ENCODE measurements at regions not wholly inside any gene's neighbourhood (a gene's known extent, or its start where the extent isn't known, plus 50 kb on each side); places are given as distances from the start of the nearest gene placed in this dataset.

GRCh38 chr21:27067226-27067625 is 100.3 kb upstream of the ADAMTS5 start:
- ChIA-PET POLR2A (no interaction called here), CTCF (no interaction called here)
- TF ChIP-seq CTCF (IDR thresholded peaks at IDR 0.05; ENCODE audit: low read depth, low read length), result no peak
- Histone ChIP-seq H3K27me3 (ENCODE audit: control insufficient read depth, insufficient read depth, low read length) (no peaks in the 10 kb centered on the region), H3K27ac (ENCODE audit: low read depth, low read length) (no peak overlapping the region), H3K4me3 (ENCODE audit: low read depth, low read length) (no peak overlapping the region), H3K9me3 (ENCODE audit: control insufficient read depth, insufficient read depth, low read length) (no peaks in the 10 kb centered on the region)
- no peak for DNase-seq (ENCODE audit: low read depth, low spot score)

- POLR2A ChIA-PET, result no interaction called here
- no peak overlapping the region for H3K4me3 ChIP-seq (ENCODE audit: low read depth, low read length)
- H3K27ac ChIP-seq (ENCODE audit: low read depth, low read length), result no peak overlapping the region
- H3K27me3 ChIP-seq (ENCODE audit: control insufficient read depth, insufficient read depth, low read length), result no peaks in the 10 kb centered on the region
- no peak for DNase-seq (ENCODE audit: low read depth, low spot score)
- no peak for TF ChIP-seq CTCF (IDR thresholded peaks at IDR 0.05; ENCODE audit: low read depth, low read length)
- no peaks in the 10 kb centered on the region for H3K9me3 ChIP-seq (ENCODE audit: control insufficient read depth, insufficient read depth, low read length)
- CTCF ChIA-PET, result no interaction called here
These were observed 95.6 kb upstream of the ADAMTS5 start for GRCh38 chr21:27062443-27062842.

GRCh38 chr21:27061770-27062169 is 94.9 kb upstream of the ADAMTS5 start:
- ChIA-PET POLR2A (no interaction called here), CTCF (no interaction called here)
- DNase-seq (ENCODE audit: low read depth, low spot score), result no peak
- no peak for TF ChIP-seq CTCF (IDR thresholded peaks at IDR 0.05; ENCODE audit: low read depth, low read length)
- no peaks in the 10 kb centered on the region for H3K9me3 ChIP-seq (ENCODE audit: control insufficient read depth, insufficient read depth, low read length)
- H3K27me3 ChIP-seq (ENCODE audit: control insufficient read depth, insufficient read depth, low read length), result no peaks in the 10 kb centered on the region
- no peak overlapping the region for H3K4me3 ChIP-seq (ENCODE audit: low read depth, low read length)
- no peak overlapping the region for H3K27ac ChIP-seq (ENCODE audit: low read depth, low read length)

GRCh38 chr21:27060190-27060589 is 93.3 kb upstream of the ADAMTS5 start:
- DNase-seq (ENCODE audit: low read depth, low spot score), result no peak

More at GRCh38 chr21:27060190-27060589, 93.3 kb upstream of the ADAMTS5 start:
- POLR2A ChIA-PET, result no interaction called here
- Histone ChIP-seq H3K27me3 (ENCODE audit: control insufficient read depth, insufficient read depth, low read length) (no peaks in the 10 kb centered on the region), H3K4me3 (ENCODE audit: low read depth, low read length) (no peak overlapping the region), H3K9me3 (ENCODE audit: control insufficient read depth, insufficient read depth, low read length) (no peaks in the 10 kb centered on the region), H3K27ac (ENCODE audit: low read depth, low read length) (no peak overlapping the region)
- CTCF ChIA-PET, result no interaction called here
- TF ChIP-seq CTCF (IDR thresholded peaks at IDR 0.05; ENCODE audit: low read depth, low read length), result no peak
